ENCODE measurements at regions not wholly inside any gene's neighbourhood (a gene's known extent, or its start where the extent isn't known, plus 50 kb on each side); places are given as distances from the start of the nearest gene placed in this dataset.
"Not testable (repeated sequence)": the region's sequence is repeated elsewhere in the genome, so short reads cannot be mapped to it uniquely, and the experiment has no call there.

DNA sequence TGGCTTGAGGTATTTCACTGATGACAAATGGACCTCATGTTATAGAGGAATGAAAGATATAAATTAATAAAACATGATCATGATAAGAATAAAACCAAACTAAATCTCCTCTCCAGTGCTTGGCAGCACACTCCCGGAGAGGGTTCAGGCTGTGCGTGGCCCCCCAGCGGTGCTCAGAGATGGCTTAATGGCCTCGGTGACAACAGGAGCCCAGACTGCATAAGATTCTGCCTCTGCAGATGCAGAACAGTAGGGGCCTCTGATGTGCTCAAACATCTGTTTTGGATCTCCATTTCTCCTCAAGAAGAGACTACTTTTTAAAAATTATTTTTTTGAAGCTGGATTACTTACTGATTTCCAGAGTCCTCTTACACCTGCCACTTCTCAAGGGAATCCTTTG lies 67.0 kb upstream of the CHD6 start:
- H3K27me3 Mint-ChIP-seq; H3K4me3 Mint-ChIP-seq; H3K27ac Mint-ChIP-seq; H3K4me1 Mint-ChIP-seq (ENCODE audit: low read depth); H3K9me3 Mint-ChIP-seq (ENCODE audit: low read depth); H3K36me3 Mint-ChIP-seq: not testable (repeated sequence)

DNA sequence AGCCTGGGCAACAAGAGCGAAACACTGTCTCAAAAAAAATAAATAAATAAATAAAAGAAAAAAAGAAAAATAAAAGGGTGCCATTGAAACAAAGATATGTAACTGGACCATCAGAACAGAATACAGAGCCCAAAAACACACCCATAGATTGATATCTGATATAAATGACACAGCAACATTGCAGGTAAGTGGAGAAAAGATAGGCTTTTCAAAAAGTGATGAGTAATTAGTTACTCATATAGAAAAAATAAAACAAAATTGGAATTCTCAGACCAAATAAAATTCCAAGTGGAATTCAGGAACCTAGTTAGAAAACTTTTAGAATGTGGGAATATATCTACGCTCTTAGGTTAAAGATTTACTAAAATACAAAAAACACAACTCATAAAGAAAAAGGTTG lies 60.6 kb upstream of the CHD6 start:
- Mint-ChIP-seq H3K27me3 (peaks cover 4% of the 10 kb centered on the region), H3K4me1 (ENCODE audit: low read depth) (no peaks in the 10 kb centered on the region), H3K9me3 (ENCODE audit: low read depth) (no peaks in the 10 kb centered on the region), H3K27ac (no peak overlapping the region), H3K4me3 (no peak overlapping the region), H3K36me3 (no peaks in the 10 kb centered on the region)

DNA sequence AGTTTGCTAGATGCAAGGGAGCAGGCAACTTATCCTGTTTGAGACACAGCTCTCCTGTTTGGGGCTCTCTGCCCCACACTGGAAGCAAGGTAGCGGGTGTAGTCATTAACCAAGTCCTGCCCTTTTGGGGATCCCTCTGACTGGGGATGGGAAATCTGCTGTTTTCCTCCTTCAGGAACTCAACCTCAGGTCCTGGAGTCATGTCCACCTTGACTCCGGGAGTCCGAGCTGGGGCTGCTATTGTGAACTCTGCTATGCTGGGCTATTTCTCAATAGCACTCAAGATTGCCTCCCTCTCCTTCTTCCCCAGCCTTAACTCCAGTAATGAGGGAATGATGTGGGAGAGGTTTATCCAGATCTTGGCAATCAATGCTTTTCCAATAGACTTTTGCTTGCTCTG lies 54.1 kb upstream of the CHD6 start:
- Mint-ChIP-seq H3K4me1 (ENCODE audit: low read depth) (no peaks in the 10 kb centered on the region), H3K27ac (no peak overlapping the region), H3K27me3 (peaks cover 26% of the 10 kb centered on the region), H3K4me3 (no peak overlapping the region), H3K36me3 (no peaks in the 10 kb centered on the region), H3K9me3 (ENCODE audit: low read depth) (no peaks in the 10 kb centered on the region)

DNA sequence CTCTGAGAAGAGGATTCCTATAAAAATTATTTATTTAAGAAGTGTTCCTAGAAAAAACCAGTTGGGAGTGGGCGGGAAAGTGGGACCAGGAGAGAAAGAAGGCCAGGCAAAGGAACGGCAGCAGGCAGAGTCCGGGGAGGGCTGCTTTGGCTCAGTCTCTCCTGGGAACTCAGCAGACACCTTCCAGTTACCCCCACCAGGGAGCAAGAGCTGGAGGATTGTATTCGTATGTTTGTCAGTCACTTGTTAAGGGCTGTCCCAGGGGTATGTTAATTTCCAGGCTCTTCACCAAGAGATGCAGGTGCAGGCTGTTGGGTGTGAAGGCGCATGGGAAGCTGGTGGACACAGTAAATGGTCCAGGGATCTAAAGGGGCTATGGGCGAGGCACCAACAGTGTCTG lies 53.0 kb upstream of the CHD6 start:
- Mint-ChIP-seq H3K27ac (no peak overlapping the region), H3K36me3 (no peaks in the 10 kb centered on the region), H3K4me1 (ENCODE audit: low read depth) (no peaks in the 10 kb centered on the region), H3K9me3 (ENCODE audit: low read depth) (no peaks in the 10 kb centered on the region), H3K27me3 (peaks cover 26% of the 10 kb centered on the region), H3K4me3 (no peak overlapping the region)

DNA sequence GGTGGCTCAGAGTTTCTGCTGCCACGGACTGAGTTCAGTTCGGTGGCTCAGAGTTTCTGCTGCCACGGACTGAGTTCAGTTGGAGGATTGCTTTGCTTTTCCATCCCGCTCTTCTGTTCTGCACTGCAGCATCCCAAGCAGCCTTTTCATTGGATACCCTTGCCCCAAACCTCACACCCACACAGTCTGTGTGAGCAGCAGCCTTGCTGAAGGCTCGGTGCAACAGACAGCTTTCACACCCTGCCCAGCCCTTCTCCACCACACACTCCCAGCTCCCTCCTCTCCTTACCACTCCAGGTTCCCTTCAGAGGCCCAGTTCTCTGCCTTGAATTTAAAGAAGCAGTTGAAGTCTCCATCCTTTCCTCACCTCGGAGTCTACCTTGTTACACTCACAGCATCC lies 52.5 kb upstream of the CHD6 start:
- Mint-ChIP-seq H3K27ac (no peak overlapping the region), H3K27me3 (peaks cover 26% of the 10 kb centered on the region), H3K4me3 (no peak overlapping the region), H3K9me3 (ENCODE audit: low read depth) (no peaks in the 10 kb centered on the region), H3K36me3 (no peaks in the 10 kb centered on the region), H3K4me1 (ENCODE audit: low read depth) (no peaks in the 10 kb centered on the region)

DNA sequence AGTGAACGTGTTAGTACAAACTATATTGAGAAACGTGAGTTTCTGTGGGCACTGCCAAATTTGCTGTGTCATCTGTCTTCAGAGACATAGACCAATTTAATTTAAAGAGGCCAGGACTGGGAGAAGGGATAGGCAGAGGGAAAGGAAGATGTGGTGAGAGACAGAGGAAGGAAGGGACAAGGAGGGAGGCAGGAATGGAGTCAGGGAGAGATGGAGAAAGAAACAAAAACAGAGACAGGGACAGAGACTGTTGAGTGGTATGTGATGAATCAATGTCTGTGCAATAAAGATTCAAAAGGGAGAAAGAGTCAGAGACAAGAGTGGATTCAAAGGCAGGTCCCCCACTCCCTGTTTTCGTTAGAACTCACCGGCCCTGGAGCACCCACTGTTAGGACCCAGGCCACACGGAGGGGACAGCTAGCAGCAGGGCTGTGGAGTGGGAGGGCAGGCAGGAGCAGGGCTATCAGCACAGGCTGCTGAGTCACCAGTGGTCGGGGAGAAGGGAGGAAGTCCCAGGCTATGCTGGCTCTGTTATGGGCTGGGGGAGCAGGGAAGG lies 51.6 kb upstream of the CHD6 start:
- H3K27ac Mint-ChIP-seq, result no peak overlapping the region

DNA sequence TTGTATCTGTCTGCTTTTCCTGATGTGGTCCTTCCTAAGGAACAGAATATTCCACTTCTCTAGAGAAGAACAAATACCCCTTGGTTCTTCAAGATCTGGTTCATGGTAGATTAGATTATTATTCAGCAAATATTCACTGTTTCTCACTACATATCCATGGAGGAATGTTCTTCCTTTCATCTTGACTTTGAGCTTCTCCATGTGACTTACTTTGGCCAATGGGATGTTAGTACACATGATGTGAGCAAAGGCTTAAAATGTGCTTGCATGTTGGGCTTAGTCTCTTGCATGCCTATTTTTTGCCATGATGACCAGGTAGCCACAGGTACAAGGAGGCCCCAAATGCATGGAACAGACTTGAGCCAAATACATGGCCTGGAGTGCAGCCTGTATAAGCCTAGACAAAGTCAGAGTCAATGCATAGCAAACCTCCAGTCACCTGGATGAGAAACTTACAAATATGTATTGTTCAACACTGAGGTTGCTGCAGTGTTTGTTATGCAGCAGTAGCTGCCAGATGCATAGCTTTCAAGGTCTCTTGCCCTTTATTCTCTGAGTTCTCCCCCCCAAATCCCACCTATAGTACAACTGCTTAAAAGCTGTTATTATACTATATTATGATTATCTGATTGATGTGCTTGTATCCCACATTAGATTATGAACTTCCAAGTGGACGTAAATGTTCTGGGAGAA lies 50.0 kb upstream of the CHD6 start:
- peaks cover 20% of the 10 kb centered on the region for H3K27me3 Mint-ChIP-seq
- H3K36me3 Mint-ChIP-seq, result no peaks in the 10 kb centered on the region
- no peak overlapping the region for H3K27ac Mint-ChIP-seq
- no peaks in the 10 kb centered on the region for H3K4me1 Mint-ChIP-seq (ENCODE audit: low read depth)
- no peaks in the 10 kb centered on the region for H3K9me3 Mint-ChIP-seq (ENCODE audit: low read depth)
- no peak overlapping the region for H3K4me3 Mint-ChIP-seq

More for the DNA sequence above, 51.6 kb upstream of the CHD6 start:
- H3K36me3 Mint-ChIP-seq, result no peaks in the 10 kb centered on the region
- no peak overlapping the region for H3K4me3 Mint-ChIP-seq
- H3K27me3 Mint-ChIP-seq, result peaks cover 26% of the 10 kb centered on the region
- H3K4me1 Mint-ChIP-seq (ENCODE audit: low read depth), result no peaks in the 10 kb centered on the region
- no peaks in the 10 kb centered on the region for H3K9me3 Mint-ChIP-seq (ENCODE audit: low read depth)

Measured in activated naive CD8-positive, alpha-beta T cell (primary cell).